ENCODE measurements at regions not wholly inside any gene's neighbourhood (a gene's known extent, or its start where the extent isn't known, plus 50 kb on each side); places are given as distances from the start of the nearest gene placed in this dataset.

GRCh38 chr4:37160653-37161052 is 83.9 kb upstream of the NWD2 start:
- H3K9me2 ChIP-seq (ENCODE audit: insufficient read depth, low read length) = no peaks in the 10 kb centered on the region
- H3K79me2 ChIP-seq (replicated peaks; ENCODE audit: insufficient read depth, low read length) = no peaks in the 10 kb centered on the region
- no peaks in the 10 kb centered on the region for H3K27me3 ChIP-seq (ENCODE audit: insufficient read depth, low read depth, low read length)
- H2AFZ ChIP-seq (ENCODE audit: low read depth, low read length) = no peak overlapping the region
- TF ChIP-seq EZH2 (IDR thresholded peaks at IDR 0.05; ENCODE audit: borderline replicate concordance, insufficient read depth, low read length, poor library complexity, severe bottlenecking) (no peak), EP300 (conservative IDR thresholded peaks at IDR 0.05; ENCODE audit: poor library complexity, severe bottlenecking) (no peak), RAD21 (conservative IDR thresholded peaks at IDR 0.05) (no peak), POLR2AphosphoS5 (IDR thresholded peaks at IDR 0.05) (no peak), MXI1 (conservative IDR thresholded peaks at IDR 0.05; ENCODE audit: poor library complexity, severe bottlenecking) (no peak), REST (IDR thresholded peaks at IDR 0.05; ENCODE audit: borderline replicate concordance) (no peak), CTCF (IDR thresholded peaks at IDR 0.05; ENCODE audit: poor library complexity, severe bottlenecking) (no peak)
- H4K20me1 ChIP-seq (ENCODE audit: insufficient read depth) = no peaks in the 10 kb centered on the region
- H3K36me3 ChIP-seq (ENCODE audit: insufficient read depth, low read length) = no peaks in the 10 kb centered on the region
- H3F3A ChIP-seq (ENCODE audit: insufficient read depth, low read length, poor library complexity, severe bottlenecking) = no peaks in the 10 kb centered on the region
- H3K4me2 ChIP-seq (ENCODE audit: low read length) = no peak overlapping the region
- no peak overlapping the region for H3K27ac ChIP-seq (ENCODE audit: low read length)
- no peak overlapping the region for H3K4me3 ChIP-seq (ENCODE audit: low read length)
- H3K9ac ChIP-seq (ENCODE audit: low read length) = no peak overlapping the region
- H3K9me3 ChIP-seq (ENCODE audit: low read length) = no peaks in the 10 kb centered on the region

GRCh38 chr4:37165844-37166243 is 78.7 kb upstream of the NWD2 start:
- no peak overlapping the region for H2AFZ ChIP-seq (ENCODE audit: low read depth, low read length)
- H3K9ac ChIP-seq (ENCODE audit: low read length) = no peak overlapping the region
- H3K9me2 ChIP-seq (ENCODE audit: insufficient read depth, low read length) = no peaks in the 10 kb centered on the region
- no peaks in the 10 kb centered on the region for H3K79me2 ChIP-seq (replicated peaks; ENCODE audit: insufficient read depth, low read length)
- H4K20me1 ChIP-seq (ENCODE audit: insufficient read depth) = no peaks in the 10 kb centered on the region
- no peak for TF ChIP-seq EZH2 (IDR thresholded peaks at IDR 0.05; ENCODE audit: borderline replicate concordance, insufficient read depth, low read length, poor library complexity, severe bottlenecking)
- TF ChIP-seq EP300 (conservative IDR thresholded peaks at IDR 0.05; ENCODE audit: poor library complexity, severe bottlenecking) = no peak
- TF ChIP-seq POLR2AphosphoS5 (IDR thresholded peaks at IDR 0.05) = no peak
- no peak for TF ChIP-seq REST (IDR thresholded peaks at IDR 0.05; ENCODE audit: borderline replicate concordance)
- TF ChIP-seq SMC3 (conservative IDR thresholded peaks at IDR 0.05; ENCODE audit: poor library complexity) = no peak
- no peak for TF ChIP-seq MXI1 (conservative IDR thresholded peaks at IDR 0.05; ENCODE audit: poor library complexity, severe bottlenecking)
- no peak for TF ChIP-seq CTCF (IDR thresholded peaks at IDR 0.05; ENCODE audit: poor library complexity, severe bottlenecking)
- no peak for TF ChIP-seq TAF1 (IDR thresholded peaks at IDR 0.05; ENCODE audit: low read depth)
- TF ChIP-seq RAD21 (conservative IDR thresholded peaks at IDR 0.05) = no peak
- H3K4me2 ChIP-seq (ENCODE audit: low read length) = no peak overlapping the region
- no peaks in the 10 kb centered on the region for H3K36me3 ChIP-seq (ENCODE audit: insufficient read depth, low read length)
- H3F3A ChIP-seq (ENCODE audit: insufficient read depth, low read length, poor library complexity, severe bottlenecking) = no peaks in the 10 kb centered on the region
- H3K9me3 ChIP-seq (ENCODE audit: low read length) = no peaks in the 10 kb centered on the region
- no peak overlapping the region for H3K27ac ChIP-seq (ENCODE audit: low read length)
- no peak overlapping the region for H3K4me3 ChIP-seq (ENCODE audit: low read length)
- no peaks in the 10 kb centered on the region for H3K27me3 ChIP-seq (ENCODE audit: insufficient read depth, low read depth, low read length)

Data from neural cell (in vitro differentiated cells).